ENCODE measurements at regions not wholly inside any gene's neighbourhood (a gene's known extent, or its start where the extent isn't known, plus 50 kb on each side); places are given as distances from the start of the nearest gene placed in this dataset.

DNA sequence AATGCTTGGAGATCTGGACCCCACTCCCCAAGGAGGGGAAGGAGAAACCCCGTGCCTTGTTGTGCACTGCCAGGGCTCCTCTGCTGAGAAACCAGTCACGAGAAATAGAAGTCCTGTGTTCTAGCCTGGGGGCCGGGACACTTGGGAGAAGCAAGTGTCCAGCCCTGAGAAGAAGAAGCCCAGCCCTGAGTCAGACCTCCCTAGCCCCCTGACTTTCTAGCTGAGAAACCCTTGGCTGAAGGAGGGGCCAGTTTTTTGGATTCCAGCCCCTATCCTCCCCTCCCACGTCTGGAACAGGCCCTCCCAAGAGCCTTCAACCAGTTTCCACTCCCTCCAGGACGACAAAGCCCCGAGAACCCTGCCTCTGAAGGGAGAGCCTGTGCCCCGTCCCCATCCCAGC is 100.5 kb downstream of the NAV1 start:
- no peak for TF ChIP-seq EZH2 (IDR thresholded peaks at IDR 0.05; ENCODE audit: low read depth)
- TF ChIP-seq, protein P1, sequence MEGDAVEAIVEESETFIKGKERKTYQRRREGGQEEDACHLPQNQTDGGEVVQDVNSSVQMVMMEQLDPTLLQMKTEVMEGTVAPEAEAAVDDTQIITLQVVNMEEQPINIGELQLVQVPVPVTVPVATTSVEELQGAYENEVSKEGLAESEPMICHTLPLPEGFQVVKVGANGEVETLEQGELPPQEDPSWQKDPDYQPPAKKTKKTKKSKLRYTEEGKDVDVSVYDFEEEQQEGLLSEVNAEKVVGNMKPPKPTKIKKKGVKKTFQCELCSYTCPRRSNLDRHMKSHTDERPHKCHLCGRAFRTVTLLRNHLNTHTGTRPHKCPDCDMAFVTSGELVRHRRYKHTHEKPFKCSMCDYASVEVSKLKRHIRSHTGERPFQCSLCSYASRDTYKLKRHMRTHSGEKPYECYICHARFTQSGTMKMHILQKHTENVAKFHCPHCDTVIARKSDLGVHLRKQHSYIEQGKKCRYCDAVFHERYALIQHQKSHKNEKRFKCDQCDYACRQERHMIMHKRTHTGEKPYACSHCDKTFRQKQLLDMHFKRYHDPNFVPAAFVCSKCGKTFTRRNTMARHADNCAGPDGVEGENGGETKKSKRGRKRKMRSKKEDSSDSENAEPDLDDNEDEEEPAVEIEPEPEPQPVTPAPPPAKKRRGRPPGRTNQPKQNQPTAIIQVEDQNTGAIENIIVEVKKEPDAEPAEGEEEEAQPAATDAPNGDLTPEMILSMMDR (conservative IDR thresholded peaks at IDR 0.05) = no peak
